D721Med (cell line): ENCODE measurements at regions not wholly inside any gene's neighbourhood (a gene's known extent, or its start where the extent isn't known, plus 50 kb on each side); places are given as distances from the start of the nearest gene placed in this dataset.

Experiments used
- DNase-seq: peaks from one replicate; pipeline ENCODE4 v3.0.0; 2011; ENCODE audit warnings: low spot score; ENCODE audit not compliant: insufficient read length
- FAIRE-seq: peaks from 2 replicates; lab custom pipeline; 2011; peaks lifted over from hg19 to GRCh38; lab: Jason Lieb, UNC
- TF ChIP-seq, protein P1 (sequence below): IDR thresholded peaks from 2 replicates; pipeline ENCODE4 v1.5.1; 2012; ENCODE audit warnings: mild to moderate bottlenecking, control low read depth; ENCODE audit not compliant: insufficient read depth; ENCODE audit errors: missing control alignments

DNA sequence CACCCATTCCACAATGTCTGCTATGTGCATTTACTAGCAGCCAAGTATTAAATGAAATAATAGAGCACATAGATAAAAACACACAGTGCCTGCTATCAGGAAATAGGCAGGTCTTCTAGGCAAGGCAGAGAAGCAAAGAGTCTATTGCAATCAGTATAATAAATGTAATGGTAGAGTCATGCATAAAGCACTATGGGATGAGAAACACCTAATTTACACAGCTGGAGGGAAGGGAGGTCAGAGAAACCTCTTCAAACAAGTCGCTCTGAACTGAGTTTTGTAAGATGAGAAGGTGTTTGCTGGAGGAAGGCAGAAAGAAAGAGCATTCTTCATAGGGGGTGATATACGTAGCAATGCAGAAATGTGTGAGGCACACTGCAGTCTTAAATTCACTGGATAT, 341.0 kb upstream of the DMAC1 start:
- DNase-seq (no peak), FAIRE-seq (no peak)
- TF ChIP-seq, protein P1, sequence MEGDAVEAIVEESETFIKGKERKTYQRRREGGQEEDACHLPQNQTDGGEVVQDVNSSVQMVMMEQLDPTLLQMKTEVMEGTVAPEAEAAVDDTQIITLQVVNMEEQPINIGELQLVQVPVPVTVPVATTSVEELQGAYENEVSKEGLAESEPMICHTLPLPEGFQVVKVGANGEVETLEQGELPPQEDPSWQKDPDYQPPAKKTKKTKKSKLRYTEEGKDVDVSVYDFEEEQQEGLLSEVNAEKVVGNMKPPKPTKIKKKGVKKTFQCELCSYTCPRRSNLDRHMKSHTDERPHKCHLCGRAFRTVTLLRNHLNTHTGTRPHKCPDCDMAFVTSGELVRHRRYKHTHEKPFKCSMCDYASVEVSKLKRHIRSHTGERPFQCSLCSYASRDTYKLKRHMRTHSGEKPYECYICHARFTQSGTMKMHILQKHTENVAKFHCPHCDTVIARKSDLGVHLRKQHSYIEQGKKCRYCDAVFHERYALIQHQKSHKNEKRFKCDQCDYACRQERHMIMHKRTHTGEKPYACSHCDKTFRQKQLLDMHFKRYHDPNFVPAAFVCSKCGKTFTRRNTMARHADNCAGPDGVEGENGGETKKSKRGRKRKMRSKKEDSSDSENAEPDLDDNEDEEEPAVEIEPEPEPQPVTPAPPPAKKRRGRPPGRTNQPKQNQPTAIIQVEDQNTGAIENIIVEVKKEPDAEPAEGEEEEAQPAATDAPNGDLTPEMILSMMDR = no peak

DNA sequence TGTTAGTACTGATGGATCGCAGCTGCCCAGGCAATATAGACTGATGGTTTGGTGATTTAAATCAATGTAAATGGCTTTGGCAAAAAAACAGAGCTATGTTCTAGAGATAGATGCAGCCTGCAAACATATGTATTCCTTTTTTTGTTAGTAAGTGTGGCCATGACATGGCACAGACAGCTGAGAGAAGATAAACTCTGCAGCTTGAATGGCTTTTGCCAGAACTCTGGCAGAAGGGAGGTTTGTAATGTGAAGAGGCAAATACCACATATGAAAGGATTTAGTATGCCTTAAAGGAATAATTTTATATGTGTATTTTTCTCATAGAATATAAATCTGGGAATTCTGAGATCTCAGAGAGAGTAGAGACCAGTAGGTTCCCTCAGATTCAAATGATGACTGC, 340.2 kb upstream of the DMAC1 start:
- FAIRE-seq (no peak), DNase-seq (no peak)
- TF ChIP-seq, protein P1 = no peak

DNA sequence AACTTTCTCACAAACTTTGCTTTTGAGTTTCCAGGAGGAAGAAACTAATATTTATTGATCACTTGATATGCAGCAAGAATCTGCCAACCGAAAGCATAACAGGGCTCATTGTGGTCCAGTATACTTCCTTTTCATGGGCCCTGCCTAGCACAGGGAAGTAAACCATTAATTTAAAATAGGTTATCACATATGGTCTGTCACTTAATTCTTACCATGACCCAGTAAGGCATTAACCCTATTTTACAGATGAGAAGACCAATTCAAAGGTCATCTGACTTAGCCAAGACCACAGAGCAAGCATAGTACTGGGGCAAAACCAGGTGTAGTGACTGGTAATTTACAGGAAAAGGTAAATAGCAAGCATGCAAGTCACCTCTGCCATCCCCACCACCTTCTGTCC, 336.9 kb upstream of the DMAC1 start:
- FAIRE-seq = no peak
- TF ChIP-seq, protein P1 = no peak
- DNase-seq = no peak

DNA sequence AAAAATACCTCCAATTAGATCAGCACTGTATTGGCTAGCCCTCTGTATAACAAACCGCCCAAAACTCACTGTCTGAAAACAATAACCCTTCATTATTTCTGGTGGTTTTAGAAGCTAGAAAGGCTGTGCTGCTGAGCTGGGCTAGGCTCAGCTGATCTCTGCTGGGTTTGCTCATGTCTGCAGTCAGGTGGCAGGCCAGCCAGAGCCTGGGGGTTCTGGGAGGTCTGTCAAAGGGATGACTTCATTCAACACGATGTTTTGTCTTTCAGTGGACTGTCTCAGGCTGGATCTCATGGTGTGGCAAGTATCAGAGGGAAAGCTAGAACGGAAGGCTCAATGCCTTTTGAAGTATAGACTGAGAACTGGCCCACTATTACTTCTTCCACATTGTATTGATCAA, 335.1 kb upstream of the DMAC1 start:
- FAIRE-seq (no peak), DNase-seq (no peak)
- TF ChIP-seq, protein P1 = no peak

DNA sequence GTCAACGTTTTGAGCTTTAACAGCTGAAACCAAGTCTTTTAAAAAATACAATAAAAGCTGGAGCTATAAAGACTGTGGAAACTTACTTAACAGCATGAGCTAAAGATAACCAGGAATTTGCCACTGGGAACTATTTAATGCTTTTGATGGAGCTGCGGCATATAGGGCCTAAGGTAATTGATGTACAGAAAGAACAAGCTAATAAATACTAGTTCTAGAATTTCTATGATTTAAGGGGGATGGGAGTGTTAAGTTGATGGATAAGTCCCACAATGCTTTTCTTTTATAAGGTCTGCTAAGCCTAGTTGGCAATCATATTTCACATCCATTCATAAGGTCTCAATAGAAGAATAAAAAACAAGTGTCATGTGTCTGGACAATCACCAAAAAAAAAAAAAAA, 334.0 kb upstream of the DMAC1 start:
- TF ChIP-seq, protein P1 = no peak
- FAIRE-seq (no peak), DNase-seq (no peak)

DNA sequence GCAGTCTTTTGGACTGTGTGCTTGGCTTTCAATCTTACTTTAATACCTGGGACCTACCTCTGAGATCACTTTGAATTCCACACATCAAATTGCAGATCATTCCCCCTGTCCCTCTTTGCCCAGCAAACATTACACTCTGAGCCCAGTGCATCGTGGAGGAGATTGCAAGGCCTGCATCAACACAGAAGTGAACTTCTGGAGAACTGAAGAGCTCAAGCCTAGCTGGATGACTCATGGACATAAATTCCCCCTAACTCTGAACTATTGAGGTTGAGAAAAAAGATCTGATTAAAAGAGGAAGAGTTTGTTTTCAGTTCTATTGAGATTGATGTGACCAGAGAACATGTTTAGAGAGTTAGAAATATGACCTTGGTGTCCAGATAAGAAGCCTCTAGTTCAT, 316.0 kb upstream of the DMAC1 start:
- DNase-seq (no peak), FAIRE-seq (no peak)
- TF ChIP-seq, protein P1 = no peak

DNA sequence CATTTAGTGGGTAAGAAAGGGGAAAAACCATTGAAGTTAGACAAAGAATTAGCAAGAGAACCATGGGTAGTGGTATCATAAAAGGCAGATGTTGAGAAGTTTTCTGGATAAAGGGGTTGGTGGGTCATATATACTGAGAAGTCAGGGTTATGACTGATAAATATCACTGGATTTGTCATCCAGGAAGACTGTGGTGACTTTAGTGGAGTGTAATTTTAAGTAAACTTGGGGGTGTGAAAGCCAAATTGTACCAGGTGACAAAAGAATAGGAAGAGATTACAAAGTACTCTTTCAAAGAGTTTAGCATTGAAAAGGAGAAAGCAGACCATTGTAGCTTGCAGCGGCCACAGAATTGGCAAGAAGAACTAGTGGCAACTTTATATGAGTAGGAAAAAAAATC, 315.2 kb upstream of the DMAC1 start:
- TF ChIP-seq, protein P1 = no peak
- DNase-seq (no peak), FAIRE-seq (no peak)
